ENCODE measurements at regions not wholly inside any gene's neighbourhood (a gene's known extent, or its start where the extent isn't known, plus 50 kb on each side); places are given as distances from the start of the nearest gene placed in this dataset.

DNA sequence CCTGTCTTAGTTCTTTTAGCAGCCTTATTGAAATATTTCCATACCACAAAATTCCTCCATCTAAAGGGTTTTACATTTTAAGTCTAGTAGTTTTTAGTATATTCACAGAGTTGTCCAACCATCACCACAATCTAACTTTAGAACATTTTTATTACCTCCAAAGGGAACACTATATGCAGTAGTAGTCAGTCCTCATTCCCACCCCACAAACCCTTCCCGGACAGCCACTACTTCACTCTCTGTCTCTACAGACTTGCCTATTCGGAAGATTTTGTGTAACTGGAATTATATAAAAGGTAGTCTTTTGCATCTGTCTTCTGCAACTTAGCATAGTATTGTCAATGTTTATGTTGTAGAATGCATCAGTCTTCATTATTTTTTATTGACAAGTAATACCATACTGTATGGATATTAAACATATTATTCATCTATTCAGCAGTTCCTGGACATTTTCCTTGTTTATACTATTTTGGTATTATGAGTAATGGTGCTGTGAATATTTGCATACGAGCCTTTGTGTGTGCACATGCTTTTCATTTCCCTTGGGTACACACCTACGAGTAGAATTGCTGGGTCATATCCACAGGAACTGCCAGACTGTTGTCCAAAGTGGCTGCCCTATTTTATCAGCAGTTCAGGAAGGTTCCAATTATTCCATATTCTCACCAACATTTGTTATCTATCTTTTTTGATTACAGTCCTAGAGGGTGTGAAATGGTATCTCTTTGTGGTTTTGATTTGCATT, 60.9 kb upstream of the LANCL2 start:
- Histone ChIP-seq H3K9me3 (no peaks in the 10 kb centered on the region), H3K36me3 (no peaks in the 10 kb centered on the region), H3K4me1 (no peaks in the 10 kb centered on the region), H3K27ac (no peak overlapping the region), H3K27me3 (peaks cover 0 to 24% (median 0%) of the 10 kb centered on the region in 4 donors), H3K4me3 (no peak overlapping the region)
- WGBS, 2 donors, result 50 to 53% methylated on average over 4 of the region's 4 CpGs
- no peak for DNase-seq
- TF ChIP-seq, protein P1, sequence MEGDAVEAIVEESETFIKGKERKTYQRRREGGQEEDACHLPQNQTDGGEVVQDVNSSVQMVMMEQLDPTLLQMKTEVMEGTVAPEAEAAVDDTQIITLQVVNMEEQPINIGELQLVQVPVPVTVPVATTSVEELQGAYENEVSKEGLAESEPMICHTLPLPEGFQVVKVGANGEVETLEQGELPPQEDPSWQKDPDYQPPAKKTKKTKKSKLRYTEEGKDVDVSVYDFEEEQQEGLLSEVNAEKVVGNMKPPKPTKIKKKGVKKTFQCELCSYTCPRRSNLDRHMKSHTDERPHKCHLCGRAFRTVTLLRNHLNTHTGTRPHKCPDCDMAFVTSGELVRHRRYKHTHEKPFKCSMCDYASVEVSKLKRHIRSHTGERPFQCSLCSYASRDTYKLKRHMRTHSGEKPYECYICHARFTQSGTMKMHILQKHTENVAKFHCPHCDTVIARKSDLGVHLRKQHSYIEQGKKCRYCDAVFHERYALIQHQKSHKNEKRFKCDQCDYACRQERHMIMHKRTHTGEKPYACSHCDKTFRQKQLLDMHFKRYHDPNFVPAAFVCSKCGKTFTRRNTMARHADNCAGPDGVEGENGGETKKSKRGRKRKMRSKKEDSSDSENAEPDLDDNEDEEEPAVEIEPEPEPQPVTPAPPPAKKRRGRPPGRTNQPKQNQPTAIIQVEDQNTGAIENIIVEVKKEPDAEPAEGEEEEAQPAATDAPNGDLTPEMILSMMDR (IDR thresholded peaks at IDR 0.05), result no peak
- no peak for TF ChIP-seq POLR2A (IDR thresholded peaks at IDR 0.05)
- intact Hi-C loops (cut with DNase I), result no loop called here

DNA sequence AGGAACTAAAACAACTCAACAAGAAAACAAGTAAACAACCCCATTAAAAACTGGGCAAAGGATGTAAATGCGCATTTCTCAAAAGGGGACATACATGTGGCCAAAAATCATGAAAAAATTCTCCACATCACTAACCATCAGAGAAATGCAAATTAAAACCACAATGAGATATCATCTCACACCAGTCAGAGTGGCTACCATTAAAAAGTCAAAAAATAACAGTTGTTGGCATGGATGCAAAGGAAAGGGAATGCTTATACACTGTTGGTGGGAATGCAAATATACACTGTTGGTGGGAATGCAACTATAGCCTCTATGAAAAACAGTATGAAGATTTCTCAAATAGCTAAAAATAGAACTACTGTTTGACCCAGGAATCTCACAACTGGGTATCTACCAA, 60.0 kb upstream of the LANCL2 start:
- H3K36me3 ChIP-seq, result no peaks in the 10 kb centered on the region
- no peak for DNase-seq

DNA sequence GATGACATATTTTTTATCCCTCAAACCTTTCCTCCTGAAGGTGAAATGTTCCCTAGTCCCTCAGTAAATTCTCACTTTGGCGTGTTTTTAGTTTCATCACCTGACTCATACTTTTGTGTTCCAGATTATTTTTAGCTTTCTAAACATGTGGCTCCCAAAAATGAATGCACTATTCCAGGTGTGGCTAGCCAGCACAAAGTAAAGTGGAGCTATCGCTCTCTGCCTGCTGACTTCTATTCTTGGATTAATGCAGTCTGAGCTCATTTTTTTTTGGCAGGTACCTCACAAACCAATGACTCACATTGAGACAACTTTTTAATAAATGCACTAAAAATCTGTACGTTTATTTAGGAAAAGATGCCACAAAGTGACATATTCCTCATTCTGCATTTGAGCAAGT, 58.8 kb upstream of the LANCL2 start:
- H3K4me3 ChIP-seq, result no peak overlapping the region
- H3K9me3 ChIP-seq, result no peaks in the 10 kb centered on the region
- H3K27ac ChIP-seq, result no peak overlapping the region
- TF ChIP-seq, protein P1 (IDR thresholded peaks at IDR 0.05), result no peak
- TF ChIP-seq POLR2A (IDR thresholded peaks at IDR 0.05), result no peak
- H3K36me3 ChIP-seq, result no peaks in the 10 kb centered on the region
- peaks cover 0 to 19% (median 0%) of the 10 kb centered on the region in 4 donors for H3K27me3 ChIP-seq
- 38 to 39% methylated on average over 3 of the region's 3 CpGs for WGBS, 2 donors
- no peak for DNase-seq
- intact Hi-C loops (cut with DNase I), result no loop called here
- H3K4me1 ChIP-seq, result no peaks in the 10 kb centered on the region

More for the DNA sequence above, 60.0 kb upstream of the LANCL2 start:
- Histone ChIP-seq H3K4me1 (no peaks in the 10 kb centered on the region), H3K27me3 (peaks cover 0 to 24% (median 0%) of the 10 kb centered on the region in 4 donors), H3K9me3 (no peaks in the 10 kb centered on the region), H3K27ac (no peak overlapping the region), H3K4me3 (no peak overlapping the region)
- 82 to 100% methylated on average over 1 of the region's 1 CpG for WGBS, 2 donors
- intact Hi-C loops (cut with DNase I), result no loop called here
- TF ChIP-seq POLR2A (IDR thresholded peaks at IDR 0.05), result no peak
- TF ChIP-seq, protein P1 (IDR thresholded peaks at IDR 0.05), result no peak

DNA sequence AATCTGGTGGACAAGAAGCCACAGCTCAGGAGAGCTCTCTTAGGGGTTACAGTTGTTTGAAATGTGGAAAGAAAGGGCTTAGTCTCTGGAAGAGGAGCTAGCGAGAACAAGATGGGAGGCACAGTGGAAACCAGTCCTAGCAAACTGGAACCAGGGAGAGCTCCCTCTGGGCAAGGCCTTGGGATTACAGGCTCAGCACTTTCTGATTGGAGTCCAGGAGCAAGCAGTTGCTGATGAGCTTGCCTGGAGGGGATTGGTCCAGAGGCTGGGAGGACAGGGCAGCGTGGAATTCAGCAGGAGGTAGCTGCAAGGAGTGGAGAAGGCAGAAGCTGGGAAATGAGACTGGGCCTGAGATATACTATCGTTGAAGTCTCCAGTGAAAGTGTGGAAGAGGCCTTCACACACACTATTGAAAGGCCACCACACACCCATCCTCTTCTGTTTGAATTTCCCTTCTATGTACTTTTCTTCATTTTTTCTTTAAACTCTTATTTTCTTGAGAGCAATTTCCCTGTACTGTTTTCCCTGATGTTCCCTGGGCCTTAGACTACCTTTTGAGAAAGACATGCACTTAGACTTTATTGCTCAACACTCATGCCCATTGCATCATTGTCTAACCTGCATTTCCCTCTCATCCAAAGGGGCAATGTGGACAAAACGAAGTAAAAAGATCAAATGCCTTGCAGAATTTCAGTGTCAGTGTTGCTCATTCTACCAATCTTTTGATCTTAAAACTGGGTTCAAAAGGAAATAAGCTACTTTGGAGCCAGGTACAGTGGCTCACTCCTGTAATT, 57.8 kb upstream of the LANCL2 start:
- DNase-seq, result no peak
- H3K4me1 ChIP-seq, result no peaks in the 10 kb centered on the region
- intact Hi-C loops (cut with DNase I), result no loop called here
- TF ChIP-seq POLR2A (IDR thresholded peaks at IDR 0.05), result no peak
- TF ChIP-seq, protein P1 (IDR thresholded peaks at IDR 0.05), result no peak
- H3K4me3 ChIP-seq, result no peak overlapping the region
- 83 to 85% methylated on average over 4 of the region's 4 CpGs for WGBS, 2 donors
- peaks cover 0 to 9% (median 0%) of the 10 kb centered on the region in 4 donors for H3K27me3 ChIP-seq
- no peaks in the 10 kb centered on the region for H3K9me3 ChIP-seq
- no peak overlapping the region for H3K27ac ChIP-seq
- no peaks in the 10 kb centered on the region for H3K36me3 ChIP-seq
